NAMALWA (cell line): ENCODE measurements at regions not wholly inside any gene's neighbourhood (a gene's known extent, or its start where the extent isn't known, plus 50 kb on each side); places are given as distances from the start of the nearest gene placed in this dataset.

Experiments used
- DNase-seq: peaks from one replicate; pipeline ENCODE4 v3.0.0-alpha.2; 2015; ENCODE audit warnings: low spot score

GRCh38 chr2:111652681-111653080 lies 231.3 kb downstream of the ANAPC1 start:
- DNase-seq: no peak

GRCh38 chr2:111653103-111653624 lies 230.8 kb downstream of the ANAPC1 start:
- no peak for DNase-seq

- no peak for DNase-seq
These were observed 230.1 kb downstream of the ANAPC1 start for GRCh38 chr2:111653913-111654312.

- DNase-seq: no peak
These were observed 229.2 kb downstream of the ANAPC1 start for GRCh38 chr2:111654829-111655228.

- DNase-seq: no peak
These were observed 227.6 kb downstream of the ANAPC1 start for GRCh38 chr2:111656436-111656835.

- no peak for DNase-seq
These were observed 227.1 kb downstream of the ANAPC1 start for GRCh38 chr2:111656894-111657293.

- no peak for DNase-seq
These were observed 226.5 kb downstream of the ANAPC1 start for GRCh38 chr2:111657351-111657975.

- DNase-seq: peak; percentile 46
These were observed 224.3 kb downstream of the ANAPC1 start for GRCh38 chr2:111659361-111660333.

GRCh38 chr2:111660811-111661210 lies 223.2 kb downstream of the ANAPC1 start:
- no peak for DNase-seq

- DNase-seq: no peak
These were observed 222.6 kb downstream of the ANAPC1 start for GRCh38 chr2:111661286-111661940.

- no peak for DNase-seq
These were observed 221.8 kb downstream of the ANAPC1 start for GRCh38 chr2:111662039-111662770.

GRCh38 chr2:111662771-111663470 lies 221.1 kb downstream of the ANAPC1 start:
- no peak for DNase-seq

GRCh38 chr2:111663471-111664274 lies 220.3 kb downstream of the ANAPC1 start:
- DNase-seq: no peak

- DNase-seq: no peak
These were observed 219.6 kb downstream of the ANAPC1 start for GRCh38 chr2:111664275-111664850.

GRCh38 chr2:111665011-111665410 lies 219.0 kb downstream of the ANAPC1 start:
- no peak for DNase-seq

- DNase-seq: no peak
These were observed 218.4 kb downstream of the ANAPC1 start for GRCh38 chr2:111665551-111666116.

GRCh38 chr2:111666160-111666559 lies 217.8 kb downstream of the ANAPC1 start:
- no peak for DNase-seq

GRCh38 chr2:111667001-111667400 lies 217.0 kb downstream of the ANAPC1 start:
- DNase-seq: no peak

GRCh38 chr2:111667542-111668273 lies 216.3 kb downstream of the ANAPC1 start:
- DNase-seq: no peak
